Body of pancreas (tissue), 4 donors: ENCODE measurements at regions not wholly inside any gene's neighbourhood (a gene's known extent, or its start where the extent isn't known, plus 50 kb on each side); places are given as distances from the start of the nearest gene placed in this dataset.

ENCODE experiments used
- ATAC-seq: fragments of 150-250 bp; one replicate; pipeline ENCODE4 v1.9.1; 2016
- DNase-seq, 4 donors: peaks; one replicate each; pipeline ENCODE4 v3.0.0-alpha.2; 2019
- H3K27ac ChIP-seq, 4 donors: fragments of 200-600 bp; sonication (generic); 1 replicate in 3 of 4; 2 replicates in 1 of 4; pipeline versions ENCODE4 v1.5.1 to v1.6.1; 2016 to 2019; ENCODE audit warnings: mild to moderate bottlenecking in 1 of 4, mixed read lengths in 1 of 4, moderate library complexity in 1 of 4
- H3K27me3 ChIP-seq, 2 donors: fragments of 200-600 bp; sonication (generic); one replicate each; pipeline ENCODE4 v1.6.0; 2016; ENCODE audit warnings: mild to moderate bottlenecking in 1 of 2
- H3K36me3 ChIP-seq, 2 donors: fragments of 200-600 bp; sonication (generic); replicated peaks in 1 of 2; 2 replicates each; pipeline ENCODE4 v1.5.1; 2016; ENCODE audit warnings: low read depth in 2 of 2; ENCODE audit not compliant: insufficient read depth in 1 of 2
- H3K4me1 ChIP-seq: fragments of 200-600 bp; sonication (generic); one replicate; pipeline ENCODE4 v1.6.0; 2016
- H3K4me3 ChIP-seq, 2 donors: fragments of 200-600 bp; sonication (generic); 1 replicate in 1 of 2; 2 replicates in 1 of 2; pipeline ENCODE4 v1.5.1; 2016 to 2019
- H3K9me3 ChIP-seq, 3 donors: fragments of 200-600 bp; sonication (generic); 1 replicate in 2 of 3; 2 replicates in 1 of 3; pipeline ENCODE4 v1.5.1; 2016
- POLR2A ChIP-seq, 3 donors: fragments of 450-650 bp; IDR thresholded peaks; one replicate each; pipeline ENCODE4 v1.6.1; 2016; ENCODE audit warnings: antibody characterized with exemption in 3 of 3, mild to moderate bottlenecking in 2 of 3
- WGBS, 2 donors: methylation state at CpG; one replicate each; pipeline ENCODE4 v1.1.5; 2017; 5-methylcytosine and 5-hydroxymethylcytosine counted together
- intact Hi-C: fragments of 100-400 bp; cut with DNase I; formaldehyde crosslinking; loops from one replicate; pipeline ENCODE4 v1.15.1; 2023
- TF ChIP-seq, protein P1 (sequence below), 7 experiments: fragments of 450-650 bp in 4 of 7; fragments of 200-600 bp in 3 of 7; sonication (generic) in 3 of 7; IDR thresholded peaks; one replicate each; pipeline ENCODE4 v1.5.1; 2016 to 2019; ENCODE audit warnings: antibody characterized with exemption in 7 of 7

DNA sequence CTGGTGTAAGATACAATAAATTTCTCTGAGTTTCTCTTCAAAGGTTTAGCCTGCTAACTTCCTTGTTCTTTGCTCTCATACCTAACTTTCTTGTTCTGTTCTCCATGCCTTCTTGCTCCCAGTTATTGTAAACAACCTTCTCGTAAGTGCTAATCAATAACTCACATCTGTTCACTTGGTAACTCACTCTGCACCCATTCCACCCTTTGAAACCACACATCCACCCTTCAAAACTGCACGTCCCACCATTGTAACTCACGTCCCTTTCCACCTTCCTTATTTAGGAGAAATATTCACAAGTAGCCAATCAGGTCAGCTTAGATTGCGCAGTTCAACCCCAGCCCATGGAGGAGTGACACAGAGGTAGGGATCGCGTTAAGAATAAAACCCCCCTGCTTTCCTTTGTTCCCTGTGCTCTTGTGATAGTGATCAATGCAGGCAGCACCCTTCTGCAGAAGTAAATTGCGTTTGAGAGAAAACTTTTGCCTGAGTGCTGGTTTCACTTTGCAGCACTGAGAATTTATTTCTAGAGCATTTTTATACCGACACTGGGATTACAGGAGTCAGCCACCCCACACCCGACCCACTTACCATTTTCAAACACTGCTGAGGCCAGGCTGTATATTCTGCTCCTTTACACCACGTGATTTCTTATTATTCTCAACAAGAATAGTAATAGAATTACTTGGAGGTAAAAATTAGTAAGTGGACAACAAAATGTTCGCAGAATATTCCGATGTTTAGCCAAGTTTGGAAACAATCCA, 789.2 kb upstream of the RGS18 start:
- WGBS, 2 donors: 21 to 27% methylated on average over 12 of the region's 12 CpGs
- Histone ChIP-seq H3K27ac (peak overlapping the region in 3 of 4 donors; percentile 30 to 46 (median 42)), H3K27me3 (no peaks in the 10 kb centered on the region), H3K4me1 (peaks cover 9% of the 10 kb centered on the region), H3K9me3 (no peaks in the 10 kb centered on the region), H3K4me3 (no peak overlapping the region), H3K36me3 (no peaks in the 10 kb centered on the region)
- DNase-seq (peak; percentile 33 to 56 (median 42)), ATAC-seq (peak; percentile 84)
- intact Hi-C loops: no loop called here
- TF ChIP-seq, protein P1, sequence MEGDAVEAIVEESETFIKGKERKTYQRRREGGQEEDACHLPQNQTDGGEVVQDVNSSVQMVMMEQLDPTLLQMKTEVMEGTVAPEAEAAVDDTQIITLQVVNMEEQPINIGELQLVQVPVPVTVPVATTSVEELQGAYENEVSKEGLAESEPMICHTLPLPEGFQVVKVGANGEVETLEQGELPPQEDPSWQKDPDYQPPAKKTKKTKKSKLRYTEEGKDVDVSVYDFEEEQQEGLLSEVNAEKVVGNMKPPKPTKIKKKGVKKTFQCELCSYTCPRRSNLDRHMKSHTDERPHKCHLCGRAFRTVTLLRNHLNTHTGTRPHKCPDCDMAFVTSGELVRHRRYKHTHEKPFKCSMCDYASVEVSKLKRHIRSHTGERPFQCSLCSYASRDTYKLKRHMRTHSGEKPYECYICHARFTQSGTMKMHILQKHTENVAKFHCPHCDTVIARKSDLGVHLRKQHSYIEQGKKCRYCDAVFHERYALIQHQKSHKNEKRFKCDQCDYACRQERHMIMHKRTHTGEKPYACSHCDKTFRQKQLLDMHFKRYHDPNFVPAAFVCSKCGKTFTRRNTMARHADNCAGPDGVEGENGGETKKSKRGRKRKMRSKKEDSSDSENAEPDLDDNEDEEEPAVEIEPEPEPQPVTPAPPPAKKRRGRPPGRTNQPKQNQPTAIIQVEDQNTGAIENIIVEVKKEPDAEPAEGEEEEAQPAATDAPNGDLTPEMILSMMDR (IDR thresholded peaks at IDR 0.05): no peak
- TF ChIP-seq POLR2A (IDR thresholded peaks at IDR 0.05): peak in 2 of 3 donors; percentile 45 to 61

DNA sequence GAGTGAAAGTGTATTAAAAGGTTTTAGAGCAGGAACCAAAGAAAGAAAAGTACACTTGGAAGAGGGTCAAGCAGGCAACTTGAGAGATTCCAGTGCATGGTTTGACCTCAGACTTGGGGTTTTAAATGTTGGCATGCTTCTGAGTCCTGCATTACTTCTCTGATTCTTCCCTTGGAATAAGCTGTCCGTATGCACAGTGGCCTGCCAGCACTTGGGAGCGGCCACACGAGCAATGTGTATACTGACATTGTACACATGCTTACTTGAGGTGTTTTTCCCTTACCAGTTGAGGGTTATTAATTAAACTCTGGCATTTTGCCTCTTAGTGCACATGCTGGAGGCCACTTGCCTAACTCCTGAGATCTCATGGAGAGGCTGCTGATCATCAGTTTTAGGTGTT, 786.6 kb upstream of the RGS18 start:
- ATAC-seq (peak; percentile 83), DNase-seq (peak; percentile 49 to 76 (median 62))
- H3K27ac ChIP-seq: peak overlapping the region in 3 of 4 donors; percentile 30 to 62 (median 52)
- H3K36me3 ChIP-seq: no peaks in the 10 kb centered on the region
- intact Hi-C loops: no loop called here
- H3K4me1 ChIP-seq: peaks cover 9% of the 10 kb centered on the region
- no peaks in the 10 kb centered on the region for H3K27me3 ChIP-seq
- no peak overlapping the region for H3K4me3 ChIP-seq
- H3K9me3 ChIP-seq: no peaks in the 10 kb centered on the region
- TF ChIP-seq, protein P1 (IDR thresholded peaks at IDR 0.05): no peak
- peak in 1 of 3 donors; percentile 17 for TF ChIP-seq POLR2A (IDR thresholded peaks at IDR 0.05)
- 11 to 14% methylated on average over 3 of the region's 3 CpGs for WGBS, 2 donors

DNA sequence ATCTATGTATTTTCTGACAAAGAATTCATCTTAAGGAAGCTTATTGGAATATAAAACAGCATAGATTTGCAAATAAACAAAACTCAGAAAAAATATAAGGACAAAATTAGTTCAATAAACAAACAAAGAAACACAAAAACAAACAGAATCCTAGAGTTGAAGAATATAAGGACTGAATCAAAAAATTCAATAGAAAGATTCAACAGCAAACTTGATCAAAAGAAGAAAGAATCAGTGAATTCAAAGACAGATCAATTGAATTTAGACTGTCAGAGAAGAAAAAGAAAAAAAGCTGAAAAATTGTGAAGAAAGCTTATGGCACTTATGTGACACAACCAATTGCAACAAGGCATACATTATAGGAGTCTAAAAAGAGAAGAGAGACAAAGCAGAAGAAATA, 770.0 kb upstream of the RGS18 start:
- Histone ChIP-seq H3K4me3 (no peak overlapping the region), H3K27me3 (no peaks in the 10 kb centered on the region), H3K27ac (no peak overlapping the region), H3K9me3 (no peaks in the 10 kb centered on the region), H3K36me3 (no peaks in the 10 kb centered on the region), H3K4me1 (no peaks in the 10 kb centered on the region)
- TF ChIP-seq, protein P1 (IDR thresholded peaks at IDR 0.05): no peak
- TF ChIP-seq POLR2A (IDR thresholded peaks at IDR 0.05): no peak
- intact Hi-C loops: no loop called here
- ATAC-seq (no peak), DNase-seq (no peak)

- DNase-seq (no peak), ATAC-seq (no peak)
- Histone ChIP-seq H3K36me3 (no peaks in the 10 kb centered on the region), H3K4me1 (no peaks in the 10 kb centered on the region), H3K27me3 (no peaks in the 10 kb centered on the region), H3K4me3 (no peak overlapping the region), H3K27ac (no peak overlapping the region), H3K9me3 (no peaks in the 10 kb centered on the region)
- WGBS, 2 donors: 71 to 75% methylated on average over 5 of the region's 5 CpGs
- intact Hi-C loops: no loop called here
- TF ChIP-seq, protein P1 (IDR thresholded peaks at IDR 0.05): no peak
- no peak for TF ChIP-seq POLR2A (IDR thresholded peaks at IDR 0.05)
Measured at GRCh38 chr1:191396622-191397021, 761.6 kb upstream of the RGS18 start.

GRCh38 chr1:191398551-191398950, 759.7 kb upstream of the RGS18 start:
- H3K36me3 ChIP-seq: no peaks in the 10 kb centered on the region
- no peaks in the 10 kb centered on the region for H3K9me3 ChIP-seq
- no peak overlapping the region for H3K4me3 ChIP-seq
- H3K27ac ChIP-seq: no peak overlapping the region
- DNase-seq: no peak
- whole genome bisulfite sequencing, 2 donors: 69 to 77% methylated on average over 4 of the region's 4 CpGs
- ATAC-seq: no peak
- intact Hi-C loops: no loop called here
- no peaks in the 10 kb centered on the region for H3K4me1 ChIP-seq
- TF ChIP-seq, protein P1 (IDR thresholded peaks at IDR 0.05): no peak
- no peak for TF ChIP-seq POLR2A (IDR thresholded peaks at IDR 0.05)
- no peaks in the 10 kb centered on the region for H3K27me3 ChIP-seq
